RWPE1 (cell line): ENCODE measurements at regions not wholly inside any gene's neighbourhood (a gene's known extent, or its start where the extent isn't known, plus 50 kb on each side); places are given as distances from the start of the nearest gene placed in this dataset.

Source experiments
- CTCF ChIA-PET: fragments of 350-600 bp; sonication (Branson Sonifier 250); formaldehyde crosslinking; extraction: SDS; loops from one replicate; lab custom pipeline; 2021; lab: Yijun Ruan, JAX
- POLR2A ChIA-PET: fragments of 400-600 bp; formaldehyde crosslinking; extraction: SDS; loops from one replicate; lab custom pipeline; 2020; ENCODE audit warnings: antibody characterized with exemption; ENCODE audit not compliant: low non-redundant PET; lab: Yijun Ruan, JAX
- DNase-seq: peaks from one replicate; pipeline ENCODE4 v3.0.0; 2012; ENCODE audit warnings: low spot score
- H3K27ac ChIP-seq: fragments of 450-650 bp; 2 replicates; pipeline ENCODE4 v1.5.1; 2017
- CTCF ChIP-seq: fragments of 450-650 bp; conservative IDR thresholded peaks from 2 replicates; pipeline ENCODE4 v1.5.1; 2017; ENCODE audit warnings: low read depth, mild to moderate bottlenecking

- TF ChIP-seq CTCF = no peak
- ChIA-PET CTCF (interaction anchor here (0.6 to 1.1 kb wide), 2 partner anchors 25 to 562 kb away, joined by 3 read pairs; no protein-coding TSS in a partner anchor), POLR2A (no interaction called here)
- H3K27ac ChIP-seq = no peak overlapping the region
- no peak for DNase-seq
Observed at GRCh38 chr1:11345971-11346715, 73.1 kb downstream of the UBIAD1 start.

GRCh38 chr1:11350265-11350664, 77.3 kb downstream of the UBIAD1 start:
- no peak overlapping the region for H3K27ac ChIP-seq
- CTCF ChIA-PET = no interaction called here
- DNase-seq = no peak
- no peak for TF ChIP-seq CTCF
- POLR2A ChIA-PET = no interaction called here

- no peak overlapping the region for H3K27ac ChIP-seq
- ChIA-PET CTCF (interaction anchor here (2.7 kb wide), 1 partner anchor 12 kb away, joined by 8 read pairs; no protein-coding TSS in a partner anchor), POLR2A (no interaction called here)
- TF ChIP-seq CTCF = no peak
- DNase-seq = no peak
Observed at GRCh38 chr1:11352058-11352715, 79.2 kb downstream of the UBIAD1 start.

GRCh38 chr1:11352816-11353799, 80.1 kb downstream of the UBIAD1 start:
- H3K27ac ChIP-seq = no peak overlapping the region
- DNase-seq = no peak
- CTCF ChIA-PET = interaction anchor here (0.6 to 2.7 kb wide), 3 partner anchors 11 to 198 kb away, joined by 3 to 8 read pairs (median 3); no protein-coding TSS in a partner anchor
- POLR2A ChIA-PET = no interaction called here
- TF ChIP-seq CTCF = no peak

- no peak for DNase-seq
- no peak overlapping the region for H3K27ac ChIP-seq
- POLR2A ChIA-PET = no interaction called here
- CTCF ChIA-PET = interaction anchor here (0.6 kb wide), 1 partner anchor 372 kb away, joined by 3 read pairs; no protein-coding TSS in a partner anchor
- no peak for TF ChIP-seq CTCF
Observed at GRCh38 chr1:11354893-11355553, 82.0 kb downstream of the UBIAD1 start.
